DND-41 (cell line): ENCODE measurements at regions not wholly inside any gene's neighbourhood (a gene's known extent, or its start where the extent isn't known, plus 50 kb on each side); places are given as distances from the start of the nearest gene placed in this dataset.

Experiments used
- ATAC-seq: fragments of 200-7000 bp; cut with Tn5 transposase; 3 replicates; pipeline ENCODE4 v1.9.1; 2021; ENCODE audit warnings: low read depth; ENCODE audit not compliant: insufficient read depth
- DNase-seq: peaks from one replicate; pipeline ENCODE4 v3.0.0-alpha.2; 2020
- H2AFZ ChIP-seq: 2 replicates; pipeline ENCODE4 v1.6.0; 2012; ENCODE audit warnings: low read depth, low read length
- H3K27ac ChIP-seq: 2 replicates; pipeline ENCODE4 v1.5.1; 2012; ENCODE audit warnings: low read length, inconsistent platforms
- H3K27me3 ChIP-seq: fragments of 200-600 bp; sonication (generic); 2 replicates; pipeline ENCODE4 v1.6.0; 2012; ENCODE audit warnings: low read length, mild to moderate bottlenecking, inconsistent platforms; ENCODE audit not compliant: insufficient read depth, poor library complexity
- H3K36me3 ChIP-seq: 2 replicates; pipeline ENCODE4 v1.5.1; 2012; ENCODE audit warnings: low read length, inconsistent platforms; ENCODE audit not compliant: insufficient read depth
- H3K4me1 ChIP-seq: 2 replicates; pipeline ENCODE4 v1.5.1; 2012; ENCODE audit warnings: mild to moderate bottlenecking, low read length; ENCODE audit not compliant: insufficient read depth
- H3K4me2 ChIP-seq: 2 replicates; pipeline ENCODE4 v1.6.0; 2012; ENCODE audit warnings: mild to moderate bottlenecking, moderate library complexity, low read length, inconsistent platforms; ENCODE audit not compliant: insufficient read depth
- H3K4me3 ChIP-seq, 2 experiments: fragments of 200-600 bp in 1 of 2; shearing (Covaris generic) in 1 of 2; 2 replicates each; pipeline ENCODE4 v1.5.1; 2012 to 2016; ENCODE audit warnings: inconsistent platforms in 2 of 2, low read length in 2 of 2, mild to moderate bottlenecking in 2 of 2, low read depth in 1 of 2, moderate library complexity in 1 of 2
- H3K79me2 ChIP-seq: 2 replicates; pipeline ENCODE4 v1.6.0; 2012; ENCODE audit warnings: low read length, inconsistent platforms; ENCODE audit not compliant: insufficient read depth
- H3K9ac ChIP-seq: 2 replicates; pipeline ENCODE4 v1.6.0; 2012; ENCODE audit warnings: low read depth, mild to moderate bottlenecking, inconsistent platforms, low read length, moderate library complexity
- H3K9me3 ChIP-seq: 2 replicates; pipeline ENCODE4 v1.5.1; 2012; ENCODE audit warnings: low read length, moderate library complexity, mild to moderate bottlenecking, inconsistent platforms; ENCODE audit not compliant: insufficient read depth, severe bottlenecking
- H4K20me1 ChIP-seq: 2 replicates; pipeline ENCODE4 v1.6.0; 2012; ENCODE audit warnings: low read length; ENCODE audit not compliant: insufficient read depth
- CTCF ChIP-seq: IDR thresholded peaks from 2 replicates; pipeline ENCODE4 v1.5.1; 2012; ENCODE audit warnings: borderline replicate concordance, low read length, moderate library complexity, mild to moderate bottlenecking; ENCODE audit not compliant: poor library complexity, severe bottlenecking; ENCODE audit errors: extremely low read depth
- EZH2 ChIP-seq: IDR thresholded peaks from 3 replicates; pipeline ENCODE4 v1.6.1; 2012; ENCODE audit warnings: borderline replicate concordance, low read depth, mild to moderate bottlenecking, moderate library complexity, low read length, inconsistent platforms; ENCODE audit not compliant: severe bottlenecking

GRCh38 chr22:22155607-22156006 lies 89.0 kb upstream of the VPREB1 start:
- no peak for DNase-seq

GRCh38 chr22:22155146-22155545 lies 89.4 kb upstream of the VPREB1 start:
- Histone ChIP-seq H3K9me3 (no peaks in the 10 kb centered on the region), H2AFZ (peak overlapping the region; percentile 13; the same call in 1 of the 2 replicates), H3K36me3 (no peaks in the 10 kb centered on the region), H3K4me2 (no peak overlapping the region), H3K79me2 (no peaks in the 10 kb centered on the region), H4K20me1 (no peaks in the 10 kb centered on the region), H3K9ac (no peak overlapping the region), H3K27ac (no peak overlapping the region), H3K27me3 (peaks cover 8% of the 10 kb centered on the region), H3K4me1 (peaks cover 12% of the 10 kb centered on the region), H3K4me3 (no peak overlapping the region)
- TF ChIP-seq CTCF: no peak
- no peak for TF ChIP-seq EZH2
- ATAC-seq (no peak), DNase-seq (no peak)

More at GRCh38 chr22:22155607-22156006, 89.0 kb upstream of the VPREB1 start:
- Histone ChIP-seq H2AFZ (no peak overlapping the region), H3K27me3 (peaks cover 7% of the 10 kb centered on the region), H3K4me1 (peaks cover 12% of the 10 kb centered on the region), H3K79me2 (no peaks in the 10 kb centered on the region), H3K4me2 (no peak overlapping the region), H3K9ac (no peak overlapping the region), H3K4me3 (no peak overlapping the region), H3K9me3 (no peaks in the 10 kb centered on the region), H4K20me1 (no peaks in the 10 kb centered on the region), H3K36me3 (no peaks in the 10 kb centered on the region), H3K27ac (no peak overlapping the region)
- TF ChIP-seq EZH2: no peak
- no peak for ATAC-seq

- ATAC-seq: no peak
- TF ChIP-seq EZH2 (no peak), CTCF (no peak)
- H3K9me3 ChIP-seq: no peaks in the 10 kb centered on the region
- H3K4me3 ChIP-seq: no peak overlapping the region
- H3K36me3 ChIP-seq: no peaks in the 10 kb centered on the region
- peaks cover 12% of the 10 kb centered on the region for H3K4me1 ChIP-seq
- no peaks in the 10 kb centered on the region for H3K79me2 ChIP-seq
- no peak for DNase-seq
- H3K4me2 ChIP-seq: no peak overlapping the region
- no peak overlapping the region for H3K27ac ChIP-seq
- H4K20me1 ChIP-seq: no peaks in the 10 kb centered on the region
- no peak overlapping the region for H3K9ac ChIP-seq
- no peak overlapping the region for H2AFZ ChIP-seq
- H3K27me3 ChIP-seq: peaks cover 12% of the 10 kb centered on the region
These were observed 90.5 kb upstream of the VPREB1 start for GRCh38 chr22:22154040-22154439.

GRCh38 chr22:22151308-22151707 lies 93.3 kb upstream of the VPREB1 start:
- H3K4me1 ChIP-seq: 0 out of 2 replicates have a peak, but pooled peaks cover under 1% of the 10 kb centered on the region
- no peak for DNase-seq
- no peak overlapping the region for H3K27ac ChIP-seq
- H3K9ac ChIP-seq: no peak overlapping the region
- H3K9me3 ChIP-seq: no peaks in the 10 kb centered on the region
- H3K27me3 ChIP-seq: peaks cover 27% of the 10 kb centered on the region
- no peaks in the 10 kb centered on the region for H3K36me3 ChIP-seq
- no peak overlapping the region for H3K4me3 ChIP-seq
- H4K20me1 ChIP-seq: no peaks in the 10 kb centered on the region
- no peak overlapping the region for H3K4me2 ChIP-seq
- H3K79me2 ChIP-seq: no peaks in the 10 kb centered on the region
- TF ChIP-seq CTCF (no peak), EZH2 (no peak)
- no peak for ATAC-seq
- no peak overlapping the region for H2AFZ ChIP-seq
